GM20431 (cell line): ENCODE measurements at regions not wholly inside any gene's neighbourhood (a gene's known extent, or its start where the extent isn't known, plus 50 kb on each side); places are given as distances from the start of the nearest gene placed in this dataset.

Experiments
- in situ Hi-C: fragments of 300-500 bp; cut with MseI, MboI; formaldehyde crosslinking; loops from one replicate; pipeline ENCODE4 v1.15.0; 2020; ENCODE audit warnings: low sequenced_read_pairs; ENCODE audit not compliant: unreplicated experiment

GRCh38 chr20:24378661-24379483 is 90.6 kb upstream of the SYNDIG1 start:
- in situ Hi-C loops, result no loop called here

- in situ Hi-C loops, result no loop called here
Observed at GRCh38 chr20:24376311-24377099, 92.9 kb upstream of the SYNDIG1 start.

GRCh38 chr20:24373372-24373771 is 96.1 kb upstream of the SYNDIG1 start:
- in situ Hi-C loops, result no loop called here

- in situ Hi-C loops, result no loop called here
Observed at GRCh38 chr20:24370911-24371695, 98.3 kb upstream of the SYNDIG1 start.

- in situ Hi-C loops, result no loop called here
Observed at GRCh38 chr20:24370249-24370648, 99.2 kb upstream of the SYNDIG1 start.

GRCh38 chr20:24368253-24368652 is 101.2 kb upstream of the SYNDIG1 start:
- in situ Hi-C loops, result no loop called here

- in situ Hi-C loops, result no loop called here
Observed at GRCh38 chr20:24366336-24367004, 103.0 kb upstream of the SYNDIG1 start.

- in situ Hi-C loops, result no loop called here
Observed at GRCh38 chr20:24365670-24366069, 103.8 kb upstream of the SYNDIG1 start.

- in situ Hi-C loops, result no loop called here
Observed at GRCh38 chr20:24364482-24364881, 104.9 kb upstream of the SYNDIG1 start.

GRCh38 chr20:24363031-24363430 is 106.4 kb upstream of the SYNDIG1 start:
- in situ Hi-C loops, result no loop called here

GRCh38 chr20:24362080-24362479 is 107.3 kb upstream of the SYNDIG1 start:
- in situ Hi-C loops, result no loop called here

GRCh38 chr20:24361541-24361940 is 107.9 kb upstream of the SYNDIG1 start:
- in situ Hi-C loops, result no loop called here

- in situ Hi-C loops, result no loop called here
Observed at GRCh38 chr20:24360531-24360930, 108.9 kb upstream of the SYNDIG1 start.

GRCh38 chr20:24359321-24360027 is 110.0 kb upstream of the SYNDIG1 start:
- in situ Hi-C loops, result no loop called here

GRCh38 chr20:24357931-24358330 is 111.5 kb upstream of the SYNDIG1 start:
- in situ Hi-C loops, result no loop called here

GRCh38 chr20:24357177-24357576 is 112.3 kb upstream of the SYNDIG1 start:
- in situ Hi-C loops, result no loop called here

GRCh38 chr20:24353135-24353690 is 116.2 kb upstream of the SYNDIG1 start:
- in situ Hi-C loops, result no loop called here

- in situ Hi-C loops, result no loop called here
Observed at GRCh38 chr20:24350923-24351368, 118.5 kb upstream of the SYNDIG1 start.

GRCh38 chr20:24341781-24342180 is 127.6 kb upstream of the SYNDIG1 start:
- in situ Hi-C loops, result no loop called here
